Astrocyte of the spinal cord (primary cell): ENCODE measurements at regions not wholly inside any gene's neighbourhood (a gene's known extent, or its start where the extent isn't known, plus 50 kb on each side); places are given as distances from the start of the nearest gene placed in this dataset.

Experiments
- DNase-seq: peaks from one replicate; pipeline ENCODE4 v3.0.0; 2011; ENCODE audit warnings: low read depth, low spot score
- H3K4me3 ChIP-seq: 2 replicates; pipeline ENCODE4 v1.5.1; 2011; ENCODE audit warnings: low read depth, mild to moderate bottlenecking, low read length, moderate library complexity
- CTCF ChIP-seq: IDR thresholded peaks from 2 replicates; pipeline ENCODE4 v1.5.1; 2012; ENCODE audit warnings: low read depth, mild to moderate bottlenecking, low read length, inconsistent platforms
- in situ Hi-C: cut with HindIII; loops from 2 replicates; pipeline ENCODE4 v1.10.0; 2017; ENCODE audit warnings: low sequenced_read_pairs

GRCh38 chr2:167874812-167875211 is 372.6 kb downstream of the STK39 start:
- no peak overlapping the region for H3K4me3 ChIP-seq
- in situ Hi-C loops = no loop called here
- TF ChIP-seq CTCF = no peak
- no peak for DNase-seq

- no peak for TF ChIP-seq CTCF
- H3K4me3 ChIP-seq = no peak overlapping the region
These were observed 376.1 kb downstream of the STK39 start for GRCh38 chr2:167871286-167871685.

GRCh38 chr2:167869200-167869599 is 378.2 kb downstream of the STK39 start:
- no peak for TF ChIP-seq CTCF
- no peak overlapping the region for H3K4me3 ChIP-seq
- no peak for DNase-seq
- in situ Hi-C loops = no loop called here

More at GRCh38 chr2:167871286-167871685, 376.1 kb downstream of the STK39 start:
- in situ Hi-C loops = no loop called here
- no peak for DNase-seq

GRCh38 chr2:167863377-167863776 is 384.0 kb downstream of the STK39 start:
- no peak overlapping the region for H3K4me3 ChIP-seq
- in situ Hi-C loops = no loop called here
- DNase-seq = no peak
- TF ChIP-seq CTCF = no peak

GRCh38 chr2:167862782-167863181 is 384.6 kb downstream of the STK39 start:
- TF ChIP-seq CTCF = no peak
- in situ Hi-C loops = no loop called here
- peak; percentile 46 for DNase-seq
- no peak overlapping the region for H3K4me3 ChIP-seq

- in situ Hi-C loops = no loop called here
These were observed 385.1 kb downstream of the STK39 start for GRCh38 chr2:167862296-167862695.

More at GRCh38 chr2:167862296-167862695, 385.1 kb downstream of the STK39 start:
- no peak for TF ChIP-seq CTCF
- no peak for DNase-seq
- no peak overlapping the region for H3K4me3 ChIP-seq
